HG02588 (cell line): ENCODE measurements at regions not wholly inside any gene's neighbourhood (a gene's known extent, or its start where the extent isn't known, plus 50 kb on each side); places are given as distances from the start of the nearest gene placed in this dataset.
"Not testable (repeated sequence)": the region's sequence is repeated elsewhere in the genome, so short reads cannot be mapped to it uniquely, and the experiment has no call there.

ENCODE experiments used
- ATAC-seq: cut with Tn5 transposase; IDR thresholded peaks from one replicate; pipeline ENCODE4 v1.9.1; 2021; ENCODE audit warnings: mild to moderate bottlenecking, moderate library complexity; ENCODE audit not compliant: unreplicated experiment

DNA sequence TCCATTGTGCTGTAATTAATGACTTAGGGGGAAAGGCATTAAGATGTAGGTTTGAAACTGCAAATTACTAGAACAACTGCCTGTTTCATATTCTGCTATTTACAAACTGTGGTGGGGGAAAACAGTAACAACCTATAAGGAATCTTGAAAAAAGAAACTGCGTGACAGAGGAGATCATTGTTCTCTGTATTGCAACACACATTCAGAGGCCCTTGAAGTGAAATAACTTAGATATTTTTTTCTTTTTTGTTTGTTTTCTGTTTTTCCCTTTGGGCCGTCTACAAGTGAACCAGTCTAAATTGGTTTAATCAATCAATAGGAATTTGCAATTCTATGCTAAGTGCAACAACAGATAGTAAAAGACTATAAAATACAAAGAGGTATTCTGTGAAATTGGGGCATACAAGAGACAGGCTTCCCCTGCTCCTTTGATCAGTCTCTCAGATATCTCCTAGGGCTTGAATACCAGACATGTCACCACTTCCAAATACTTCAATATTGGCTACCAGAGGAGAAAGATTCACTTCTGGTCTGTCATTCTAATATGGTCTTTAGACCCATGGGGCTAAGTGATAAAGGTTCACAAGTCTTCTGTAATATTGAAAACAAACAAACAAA lies 2055.1 kb upstream of the CELF4 start:
- ATAC-seq: no peak

DNA sequence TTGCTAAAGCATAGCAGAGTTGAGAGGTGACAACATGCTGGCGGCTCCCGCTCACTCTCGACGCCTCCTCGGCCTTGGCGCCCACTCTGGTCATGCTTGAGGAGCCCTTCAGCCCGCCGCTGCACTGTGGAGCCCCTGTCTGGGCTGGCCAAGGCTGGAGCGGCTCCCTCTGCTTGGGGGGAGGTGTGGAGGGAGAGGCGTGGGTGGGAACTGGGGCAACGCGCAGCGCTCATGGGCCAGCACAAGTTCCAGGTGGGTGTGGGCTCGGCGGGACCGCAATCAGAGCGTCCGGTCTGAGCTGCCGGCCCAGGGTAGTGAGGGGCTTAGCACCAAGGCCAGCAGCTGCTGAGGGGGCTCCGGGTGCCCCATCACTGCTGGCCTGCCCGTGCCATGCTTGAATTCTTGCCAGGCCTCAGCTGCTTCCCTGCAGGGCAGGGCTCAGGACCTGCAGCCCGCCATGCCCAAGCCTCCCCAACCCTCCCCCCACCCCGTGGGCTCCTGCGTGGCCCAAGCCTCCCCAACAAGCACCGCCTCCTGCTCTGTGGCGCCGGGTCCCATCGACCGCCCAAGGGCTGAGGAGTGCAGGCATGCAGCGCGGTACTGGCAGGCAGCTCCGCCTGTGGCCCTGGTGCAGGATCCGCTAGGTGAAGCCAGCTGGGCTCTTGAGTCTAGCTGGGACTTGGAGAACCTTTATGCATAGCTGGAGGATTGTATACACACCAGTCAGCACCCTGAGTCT lies 2052.8 kb upstream of the CELF4 start:
- ATAC-seq: no peak

DNA sequence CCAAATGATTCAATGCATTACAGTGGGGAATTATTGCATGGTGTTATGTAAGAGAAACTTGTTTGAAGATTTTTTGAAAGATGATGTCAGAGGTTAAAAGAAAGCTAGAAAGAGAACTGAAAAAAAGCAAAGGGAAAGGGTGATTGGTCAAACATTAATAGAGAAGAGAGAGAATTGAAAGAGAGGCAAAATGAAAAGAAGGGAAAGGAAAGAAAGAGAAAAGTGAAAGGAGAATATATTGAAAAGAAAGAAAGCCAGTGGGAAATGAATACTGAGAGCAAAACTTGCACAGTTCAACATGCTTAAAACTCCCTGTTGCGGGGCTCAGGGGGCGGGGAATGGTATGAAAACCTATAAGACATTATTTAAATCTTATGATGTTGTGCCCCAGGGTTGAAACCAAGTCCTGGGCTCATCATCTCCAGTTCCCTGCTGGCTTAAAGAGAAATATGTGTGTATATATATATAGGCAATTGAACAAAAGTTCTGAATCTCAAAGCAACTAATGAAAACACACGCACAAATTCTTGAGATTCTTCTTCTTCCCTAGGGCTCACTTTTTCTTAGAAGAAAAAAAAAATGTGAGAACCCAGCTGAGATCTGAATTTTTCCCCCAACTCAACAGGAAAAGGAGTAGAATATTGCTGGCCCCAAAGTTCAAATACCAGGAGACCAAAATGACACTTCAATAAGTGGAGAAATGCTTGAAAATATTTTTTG lies 2045.9 kb upstream of the CELF4 start:
- ATAC-seq: no peak

DNA sequence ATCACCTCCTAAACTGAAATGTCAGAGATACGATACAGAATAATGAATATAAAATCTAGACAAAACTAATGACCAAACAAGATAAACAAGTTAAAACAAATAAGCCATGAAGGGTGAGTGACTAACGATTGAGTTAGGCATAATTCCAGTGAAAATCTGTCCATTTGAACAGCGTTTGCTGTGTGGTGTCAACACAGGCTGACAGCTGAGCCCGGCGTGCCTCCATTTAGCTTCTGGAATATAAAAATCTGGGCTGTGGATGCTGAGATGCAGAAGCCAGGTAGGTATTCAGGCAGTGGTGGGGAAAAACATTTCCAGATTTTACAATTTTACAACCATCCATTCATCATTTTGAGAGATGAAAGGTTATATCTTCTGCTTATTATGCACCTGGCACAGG lies 2041.4 kb upstream of the CELF4 start:
- ATAC-seq: no peak

DNA sequence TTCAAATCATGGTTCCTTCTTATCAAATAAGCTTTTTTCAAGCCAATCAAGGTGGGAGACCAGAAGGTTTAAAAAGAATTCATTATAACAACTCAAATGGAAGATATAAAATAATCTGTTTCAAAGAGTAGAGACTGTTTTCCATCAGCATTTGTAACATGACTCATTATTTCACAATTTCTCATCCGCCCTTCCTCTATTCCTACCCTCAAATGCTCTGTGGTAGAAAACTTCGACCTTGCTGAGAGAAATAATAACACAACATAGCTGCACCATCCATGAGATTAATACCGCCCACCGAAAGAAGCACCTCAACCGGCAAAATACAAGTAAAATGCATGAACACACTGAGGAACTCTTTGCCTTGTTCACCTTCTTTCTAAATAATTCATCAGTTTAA lies 2039.2 kb upstream of the CELF4 start:
- ATAC-seq: no peak

DNA sequence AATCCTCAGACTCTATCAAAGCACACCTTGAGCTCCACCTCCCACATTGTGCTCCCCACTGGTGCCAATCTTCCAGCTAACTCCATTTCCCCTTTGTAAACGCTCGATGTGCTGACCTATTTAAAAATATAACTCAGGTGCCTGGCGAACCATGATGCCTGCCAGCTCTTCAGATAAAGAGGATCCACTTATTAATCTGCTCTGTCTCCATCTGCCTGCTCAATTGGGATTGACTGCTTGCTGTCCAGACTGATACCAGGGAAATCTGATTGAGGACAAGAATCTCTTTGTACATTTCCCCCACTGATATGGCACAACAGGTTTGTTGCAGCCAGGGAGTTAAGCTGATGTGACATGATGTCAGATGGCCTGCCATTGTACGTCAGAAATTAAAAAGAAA lies 2036.5 kb upstream of the CELF4 start:
- ATAC-seq: no peak

DNA sequence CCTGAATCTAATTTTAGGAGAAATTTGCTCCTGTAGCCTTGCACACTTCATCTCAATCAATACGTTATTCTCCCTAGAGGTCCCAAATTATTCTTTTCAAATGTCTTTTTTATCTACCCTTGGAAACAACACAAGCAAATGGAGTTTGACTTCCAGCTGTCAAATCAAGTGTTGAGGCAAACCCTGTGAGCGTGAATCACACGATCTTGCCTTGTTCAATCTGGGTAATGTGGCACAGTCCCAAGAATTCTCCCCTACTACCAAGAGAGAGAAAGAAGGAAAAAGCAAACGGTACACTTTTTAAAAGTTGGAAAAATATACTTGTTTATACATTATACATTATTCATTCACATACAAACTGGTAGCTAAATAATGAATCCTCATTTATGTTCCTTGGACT lies 2035.3 kb upstream of the CELF4 start:
- no peak for ATAC-seq

DNA sequence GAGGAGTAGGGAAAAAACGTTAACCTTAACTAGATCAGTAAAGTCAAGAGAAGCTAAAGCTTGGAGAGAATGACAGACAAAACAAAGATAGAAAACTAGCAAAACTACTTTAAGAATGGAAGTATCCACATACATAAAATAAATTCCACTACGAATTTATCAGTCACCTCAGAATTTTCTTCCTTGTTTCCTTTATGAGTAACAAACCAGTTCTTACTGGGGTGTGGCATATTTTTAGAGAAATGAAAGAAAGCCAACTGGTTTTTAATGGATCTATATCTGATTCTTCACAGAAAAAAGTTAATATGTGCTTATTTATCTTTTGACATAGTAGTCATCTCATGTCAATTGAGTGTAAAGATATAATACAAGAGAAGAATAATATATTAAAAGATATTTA lies 2033.7 kb upstream of the CELF4 start:
- ATAC-seq: no peak

DNA sequence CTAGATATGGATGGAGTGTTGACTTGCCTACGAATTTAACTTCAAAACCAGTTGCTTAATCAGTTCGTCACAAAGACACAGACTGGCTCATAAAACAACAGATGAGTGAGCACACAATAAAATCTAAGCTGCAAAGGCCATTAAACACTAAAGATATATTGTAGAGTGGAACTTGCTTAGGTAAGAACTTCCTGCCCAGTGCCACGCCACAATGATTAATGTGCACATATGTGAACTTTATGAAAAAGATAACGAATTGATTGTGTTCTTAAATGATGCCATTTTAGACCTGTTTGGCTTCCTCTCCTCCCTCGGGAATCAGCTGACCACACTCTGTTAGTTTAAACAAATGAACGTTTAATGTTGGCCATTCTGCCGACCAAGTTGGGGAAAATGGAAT lies 2031.3 kb upstream of the CELF4 start:
- no peak for ATAC-seq

DNA sequence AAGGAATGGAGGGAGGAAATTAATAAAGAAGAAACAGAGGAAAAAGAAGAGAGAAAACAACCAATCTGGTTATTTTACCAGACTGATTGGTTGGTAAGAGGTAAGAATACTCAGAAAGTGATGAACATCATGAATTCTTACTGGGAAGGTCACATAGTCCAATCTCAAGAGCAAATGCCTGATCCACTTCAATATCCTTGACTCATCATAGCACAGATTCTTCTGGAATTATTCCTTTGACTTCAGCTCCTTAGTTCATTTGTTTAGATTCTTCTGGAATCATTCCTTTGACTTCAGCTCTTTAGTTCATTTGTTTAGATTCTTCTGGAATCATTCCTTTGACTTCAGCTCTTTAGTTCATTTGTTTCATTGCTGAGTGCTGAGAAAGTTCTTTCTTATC lies 2030.6 kb upstream of the CELF4 start:
- no peak for ATAC-seq

DNA sequence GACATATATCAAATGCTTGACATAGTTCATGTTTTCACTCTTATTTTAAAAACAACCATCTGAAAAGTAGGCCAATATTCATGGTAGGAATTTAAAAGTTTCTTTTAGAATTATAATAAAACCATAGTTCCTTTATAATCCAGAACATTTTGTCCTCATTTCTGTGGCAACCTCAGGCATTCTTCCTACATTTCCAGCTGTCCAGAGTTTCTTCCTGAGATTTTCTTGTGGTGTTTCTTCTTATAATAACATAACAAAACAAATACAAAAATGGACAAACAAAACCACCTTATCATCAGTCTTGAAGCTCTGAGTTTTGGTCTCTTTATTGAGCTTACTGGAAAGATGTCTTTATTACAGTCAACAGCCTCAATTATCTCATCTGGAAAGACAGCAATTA lies 2028.6 kb upstream of the CELF4 start:
- no peak for ATAC-seq

DNA sequence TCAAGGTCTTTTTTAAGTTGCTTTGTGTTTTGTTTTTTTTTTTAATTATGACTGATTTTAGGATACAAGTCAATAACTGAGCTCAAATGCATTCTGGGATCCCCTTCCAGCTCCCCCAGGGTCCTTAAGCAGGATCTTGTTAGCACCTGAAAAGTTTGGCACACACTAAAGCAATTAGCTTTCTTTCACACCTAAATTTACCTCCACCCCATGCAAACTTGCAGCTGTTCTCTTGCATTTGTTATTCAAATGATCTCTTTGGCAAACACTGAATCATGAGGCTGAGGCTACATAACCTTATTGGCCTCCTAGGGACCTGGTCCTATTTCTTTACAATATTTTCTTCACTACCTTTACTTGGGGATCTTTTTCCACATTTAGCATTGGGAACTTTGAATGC lies 2026.1 kb upstream of the CELF4 start:
- ATAC-seq: no peak

DNA sequence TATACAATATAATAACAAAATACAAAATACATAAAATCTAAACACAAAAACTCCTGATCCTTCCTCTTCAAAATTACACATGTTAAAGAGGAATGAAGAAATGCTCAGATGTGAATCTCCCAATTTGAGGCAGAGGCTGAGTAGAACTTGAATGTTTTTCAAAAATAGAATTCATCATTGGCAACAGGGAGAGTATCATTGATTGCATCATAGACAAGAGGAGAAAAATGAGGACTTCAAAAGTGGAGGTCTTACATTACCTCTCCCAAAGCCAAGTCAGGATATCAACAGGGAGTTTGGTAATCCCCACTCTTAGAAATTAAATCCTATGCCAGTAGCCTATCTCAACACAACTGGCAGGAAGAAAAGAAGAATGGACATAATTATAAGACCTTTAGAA lies 2023.9 kb upstream of the CELF4 start:
- no peak for ATAC-seq

DNA sequence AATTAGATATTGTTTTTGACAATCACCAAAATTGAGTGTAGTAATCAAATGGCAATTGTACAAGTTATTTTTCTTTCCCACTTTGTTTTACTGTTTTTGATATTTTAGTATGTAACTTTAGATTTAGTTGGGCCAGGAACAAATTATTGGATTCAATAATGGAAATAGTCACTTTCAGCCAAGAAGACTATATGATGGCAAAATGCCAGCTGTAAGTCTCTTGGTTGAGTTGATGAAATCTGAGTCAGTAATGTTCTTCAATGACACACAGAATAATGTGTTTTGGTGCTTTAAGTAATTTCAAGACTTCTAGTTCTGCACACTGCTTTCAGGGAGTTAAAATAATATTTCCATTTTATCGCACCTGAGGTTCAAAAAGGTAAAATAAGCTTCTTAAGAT lies 2022.0 kb upstream of the CELF4 start:
- ATAC-seq: no peak

DNA sequence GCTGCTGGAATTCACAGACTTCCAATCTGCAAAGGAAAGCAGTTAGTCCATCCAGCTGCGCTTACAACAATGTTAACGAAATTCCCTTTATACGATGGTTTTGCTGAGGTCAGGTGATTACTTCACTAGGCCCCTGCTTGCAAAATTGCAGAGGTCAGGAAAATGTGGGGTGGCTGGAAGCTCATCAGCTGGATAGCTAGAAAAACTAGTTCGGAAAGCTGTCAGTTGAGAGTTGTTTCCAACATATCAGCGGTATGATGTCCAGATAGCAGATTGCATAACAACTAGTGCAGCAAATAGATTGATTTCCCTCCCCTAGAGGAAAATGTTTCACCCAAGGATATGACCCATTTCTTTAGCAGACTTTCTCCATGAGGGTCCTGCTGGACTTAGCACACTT lies 2021.1 kb upstream of the CELF4 start:
- no peak for ATAC-seq

DNA sequence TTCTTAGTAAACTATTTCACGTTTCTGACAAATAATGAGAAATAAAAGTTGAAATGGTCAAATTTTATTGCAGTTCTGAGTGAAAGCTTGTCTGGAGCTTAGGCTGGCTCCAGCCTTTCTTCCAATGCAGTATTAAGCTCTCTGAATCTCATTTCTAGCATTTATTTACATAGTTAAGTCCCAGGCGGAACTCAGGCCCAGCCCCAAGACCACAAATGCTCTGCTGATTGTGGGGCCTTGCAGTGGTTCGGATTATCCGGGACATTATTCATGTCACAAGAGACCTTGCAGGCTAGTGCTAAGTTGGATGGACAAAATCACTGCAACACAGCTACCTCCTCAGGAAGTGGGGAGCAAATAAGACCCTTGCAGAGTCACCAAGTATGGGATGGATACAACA lies 2009.3 kb upstream of the CELF4 start:
- no peak for ATAC-seq

DNA sequence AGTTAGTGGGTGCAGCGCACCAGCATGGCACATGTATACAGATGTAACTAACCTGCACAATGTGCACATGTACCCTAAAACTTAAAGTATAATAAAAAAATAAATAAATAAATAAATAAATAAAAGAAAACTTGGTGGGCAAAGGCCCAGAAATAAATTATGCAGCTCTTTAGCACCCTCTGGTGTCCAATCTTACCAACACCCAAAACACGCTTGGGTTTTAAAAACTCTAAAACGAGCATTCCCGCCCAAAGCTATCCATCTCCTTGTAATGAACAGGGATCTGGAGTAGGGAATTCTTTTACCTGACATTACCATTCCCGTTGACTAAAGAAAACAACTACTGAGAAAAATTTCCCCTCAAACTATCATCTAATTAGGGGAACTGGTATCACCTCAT lies 2005.9 kb upstream of the CELF4 start:
- ATAC-seq: no peak

DNA sequence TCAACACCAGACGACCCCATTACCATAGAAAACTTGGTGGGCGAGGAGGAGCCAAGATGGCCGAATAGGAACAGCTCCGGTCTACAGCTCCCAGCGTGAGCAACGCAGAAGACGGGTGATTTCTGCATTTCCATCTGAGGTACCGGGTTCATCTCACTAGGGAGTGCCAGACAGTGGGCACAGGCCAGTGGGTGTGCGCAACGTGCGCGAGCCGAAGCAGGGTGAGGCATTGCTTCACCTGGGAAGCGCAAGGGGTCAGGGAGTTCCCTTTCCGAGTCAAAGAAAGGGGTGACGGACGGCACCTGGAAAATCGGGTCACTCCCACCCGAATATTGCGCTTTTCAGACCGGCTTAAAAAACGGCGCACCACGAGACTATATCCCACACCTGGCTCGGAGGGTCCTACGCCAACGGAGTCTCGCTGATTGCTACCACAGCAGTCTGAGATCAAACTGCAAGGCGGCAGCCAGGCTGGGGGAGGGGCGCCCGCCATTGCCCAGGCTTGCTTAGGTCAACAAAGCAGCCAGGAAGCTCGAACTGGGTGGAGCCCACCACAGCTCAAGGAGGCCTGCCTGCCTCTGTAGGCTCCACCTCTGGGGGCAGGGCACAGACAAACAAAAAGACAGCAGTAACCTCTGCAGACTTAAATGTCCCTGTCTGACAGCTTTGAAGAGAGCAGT lies 2000.1 kb upstream of the CELF4 start:
- ATAC-seq: not testable (repeated sequence)

DNA sequence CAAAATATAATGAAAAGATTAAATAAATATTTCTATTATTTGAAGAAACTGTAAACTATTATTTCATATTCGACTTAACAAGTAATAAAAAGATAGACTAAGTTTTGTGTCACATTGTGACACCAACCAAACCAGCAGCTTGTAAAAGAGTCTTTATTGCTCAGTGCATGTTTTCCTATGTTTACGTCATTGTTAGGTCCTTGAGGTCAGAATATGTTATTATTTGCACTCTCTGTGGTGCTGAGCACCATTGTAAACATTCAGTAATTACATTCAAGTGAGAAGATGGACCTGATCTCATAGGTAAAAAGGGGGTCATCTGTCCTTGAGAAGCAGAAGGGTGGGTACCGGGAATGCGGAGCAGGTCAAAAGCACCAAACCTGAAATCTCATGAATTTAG lies 1999.1 kb upstream of the CELF4 start:
- ATAC-seq: no peak

DNA sequence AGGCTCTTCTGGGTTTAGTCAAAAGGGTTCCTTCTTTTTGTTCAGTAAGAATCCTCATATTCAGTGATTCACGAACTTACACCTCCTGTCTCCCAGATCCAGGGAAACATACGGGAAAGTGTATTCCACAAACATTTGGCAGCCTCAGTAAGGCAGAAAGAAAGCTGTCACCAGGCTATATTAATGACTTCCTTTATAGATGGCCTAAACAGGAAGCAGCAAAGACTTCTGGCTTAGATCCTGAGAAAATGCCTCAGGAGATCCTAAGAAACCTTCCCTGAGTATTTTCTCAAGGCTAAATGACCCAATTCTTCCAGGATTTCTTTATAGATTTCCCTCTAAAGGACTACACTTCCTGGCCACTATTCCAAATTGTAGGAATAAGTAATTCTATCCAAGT lies 1995.5 kb upstream of the CELF4 start:
- no peak for ATAC-seq

DNA sequence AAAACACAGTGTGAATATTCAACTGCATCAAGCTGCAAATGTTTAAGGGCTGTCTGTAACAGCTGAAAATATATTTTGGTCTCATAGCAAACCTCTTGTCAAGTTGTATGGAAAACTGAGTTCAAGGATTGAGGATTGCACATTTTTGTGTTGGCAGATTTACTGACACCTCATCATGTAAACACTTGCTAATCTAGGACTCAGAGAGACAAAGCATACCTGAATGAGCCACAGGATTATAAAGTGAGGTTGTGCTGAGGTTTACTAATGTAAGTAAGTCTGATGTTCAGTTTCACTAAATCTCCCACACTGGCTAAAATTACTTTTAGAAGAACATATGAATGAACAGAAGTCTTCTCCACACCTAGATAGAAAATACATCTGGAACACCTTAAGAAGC lies 1993.1 kb upstream of the CELF4 start:
- no peak for ATAC-seq

DNA sequence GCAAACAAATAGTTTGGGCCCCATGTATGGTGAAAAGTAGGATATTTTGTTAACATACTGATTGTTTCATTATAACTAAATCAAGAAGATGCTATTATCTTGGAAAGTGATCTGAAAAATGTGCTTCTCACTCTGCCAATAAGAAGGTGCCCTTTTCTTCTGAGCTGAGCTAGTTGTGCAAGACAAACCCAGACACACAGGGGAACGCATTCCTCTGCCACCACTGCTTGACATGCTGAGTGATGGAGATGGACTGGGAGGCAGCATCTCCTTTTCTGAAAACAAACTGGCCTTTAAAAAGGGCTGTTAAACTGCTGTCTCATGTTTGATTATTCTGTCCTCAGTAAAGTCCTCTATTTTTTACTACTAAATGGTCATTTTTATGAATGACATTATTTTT lies 1989.9 kb upstream of the CELF4 start:
- ATAC-seq: no peak
